Glutamatergic neuron (in vitro differentiated cells): ENCODE measurements at regions not wholly inside any gene's neighbourhood (a gene's known extent, or its start where the extent isn't known, plus 50 kb on each side); places are given as distances from the start of the nearest gene placed in this dataset.

Experiments
- DNase-seq: peaks from one replicate; pipeline ENCODE4 v3.0.0; 2022
- H3K27ac Mint-ChIP-seq: one replicate; pipeline ENCODE4 v1.8.0; 2020; ENCODE audit warnings: mild to moderate bottlenecking, mixed read lengths, inconsistent platforms; ENCODE audit not compliant: unreplicated experiment
- H3K27me3 Mint-ChIP-seq: one replicate; pipeline ENCODE4 v1.8.0; 2020; ENCODE audit warnings: mild to moderate bottlenecking, moderate library complexity, mixed read lengths, inconsistent platforms; ENCODE audit not compliant: unreplicated experiment
- H3K36me3 Mint-ChIP-seq: one replicate; pipeline ENCODE4 v1.8.0; 2020; ENCODE audit warnings: mild to moderate bottlenecking, mixed read lengths, inconsistent platforms; ENCODE audit not compliant: unreplicated experiment
- H3K4me1 Mint-ChIP-seq: one replicate; pipeline ENCODE4 v1.8.0; 2020; ENCODE audit warnings: mild to moderate bottlenecking, low read depth, mixed read lengths, inconsistent platforms; ENCODE audit not compliant: unreplicated experiment
- H3K4me3 Mint-ChIP-seq: one replicate; pipeline ENCODE4 v1.8.0; 2020; ENCODE audit warnings: mild to moderate bottlenecking, mixed read lengths, inconsistent platforms; ENCODE audit not compliant: unreplicated experiment
- H3K9me3 Mint-ChIP-seq: one replicate; pipeline ENCODE4 v1.8.0; 2020; ENCODE audit warnings: mild to moderate bottlenecking, moderate library complexity, mixed read lengths, inconsistent platforms; ENCODE audit not compliant: unreplicated experiment
- CTCF ChIP-seq: fragments of 200-600 bp; sonication (generic); IDR thresholded peaks from one replicate; pipeline ENCODE4 v1.5.0; 2021; ENCODE audit not compliant: partially characterized antibody, unreplicated experiment

GRCh38 chr14:101202627-101203404, 299.3 kb upstream of the RTL1 start:
- Mint-ChIP-seq H3K27me3 (peaks cover 12% of the 10 kb centered on the region), H3K9me3 (peaks cover 5% of the 10 kb centered on the region), H3K36me3 (peaks cover 15% of the 10 kb centered on the region), H3K27ac (no peak overlapping the region), H3K4me3 (no peak overlapping the region), H3K4me1 (no peaks in the 10 kb centered on the region)
- no peak for DNase-seq
- TF ChIP-seq CTCF: no peak

- peaks cover 6% of the 10 kb centered on the region for H3K9me3 Mint-ChIP-seq
Observed at GRCh38 chr14:101206556-101206955, 303.0 kb upstream of the RTL1 start.

GRCh38 chr14:101207041-101207440, 303.5 kb upstream of the RTL1 start:
- Mint-ChIP-seq H3K4me3 (no peak overlapping the region), H3K27me3 (peaks cover 3% of the 10 kb centered on the region), H3K4me1 (no peaks in the 10 kb centered on the region), H3K27ac (no peak overlapping the region), H3K9me3 (peaks cover 6% of the 10 kb centered on the region), H3K36me3 (peaks cover 21% of the 10 kb centered on the region)
- no peak for DNase-seq
- no peak for TF ChIP-seq CTCF

More at GRCh38 chr14:101206556-101206955, 303.0 kb upstream of the RTL1 start:
- peaks cover 19% of the 10 kb centered on the region for H3K36me3 Mint-ChIP-seq
- H3K27ac Mint-ChIP-seq: no peak overlapping the region
- H3K4me1 Mint-ChIP-seq: no peaks in the 10 kb centered on the region
- DNase-seq: no peak
- no peak for TF ChIP-seq CTCF
- H3K4me3 Mint-ChIP-seq: no peak overlapping the region
- peaks cover 3% of the 10 kb centered on the region for H3K27me3 Mint-ChIP-seq

DNA sequence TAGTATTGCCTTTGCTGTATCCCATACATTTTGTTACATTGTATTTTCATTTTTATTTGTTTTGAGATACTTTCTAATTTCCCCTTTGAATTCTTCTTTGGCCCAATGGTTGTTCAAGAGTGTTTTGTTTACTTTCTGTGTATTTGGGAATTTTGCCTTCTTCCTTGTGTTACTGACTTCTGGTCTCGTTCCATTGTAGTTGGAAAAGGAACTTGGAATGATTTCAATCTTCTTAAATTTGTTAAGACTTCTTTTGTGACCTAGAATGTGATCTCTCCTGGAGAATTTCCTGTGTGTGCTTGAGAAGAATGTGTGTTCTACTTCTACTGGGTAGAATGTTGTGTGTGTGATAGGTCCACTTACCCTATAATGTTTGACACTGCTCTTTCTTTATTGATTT, 304.4 kb upstream of the RTL1 start:
- Mint-ChIP-seq H3K36me3 (peaks cover 24% of the 10 kb centered on the region), H3K9me3 (peaks cover 6% of the 10 kb centered on the region)

More for the DNA sequence above, 304.4 kb upstream of the RTL1 start:
- H3K4me1 Mint-ChIP-seq: no peaks in the 10 kb centered on the region
- H3K27me3 Mint-ChIP-seq: peaks cover 3% of the 10 kb centered on the region
- H3K4me3 Mint-ChIP-seq: no peak overlapping the region
- H3K27ac Mint-ChIP-seq: no peak overlapping the region
- TF ChIP-seq CTCF: no peak
- DNase-seq: no peak
